Esophagus muscularis mucosa (tissue), 4 donors: ENCODE measurements at regions not wholly inside any gene's neighbourhood (a gene's known extent, or its start where the extent isn't known, plus 50 kb on each side); places are given as distances from the start of the nearest gene placed in this dataset.
"Not testable (repeated sequence)": the region's sequence is repeated elsewhere in the genome, so short reads cannot be mapped to it uniquely, and the experiment has no call there.

Source experiments
- DNase-seq: peaks from one replicate; pipeline ENCODE4 v3.0.0-alpha.2; 2017; ENCODE audit errors: extremely low spot score
- H3K27ac ChIP-seq, 4 donors: fragments of 200-600 bp; sonication (generic); replicated peaks in 1 of 4; 1 replicate in 3 of 4; 2 replicates in 1 of 4; pipeline ENCODE4 v1.5.1; 2016 to 2019; ENCODE audit warnings: mild to moderate bottlenecking in 1 of 4
- H3K27me3 ChIP-seq, 4 donors: fragments of 200-600 bp; sonication (generic); one replicate each; pipeline versions ENCODE4 v1.5.1 to v1.6.0; 2016 to 2019
- H3K36me3 ChIP-seq, 4 donors: fragments of 200-600 bp; sonication (generic); one replicate each; pipeline ENCODE4 v1.5.1; 2016 to 2019
- H3K4me1 ChIP-seq, 4 donors: fragments of 200-600 bp; sonication (generic); one replicate each; pipeline ENCODE4 v1.5.1; 2016 to 2019
- H3K4me3 ChIP-seq, 4 donors: fragments of 200-600 bp; sonication (generic); 1 replicate in 2 of 4; 2 replicates in 2 of 4; pipeline ENCODE4 v1.5.1; 2016 to 2019; ENCODE audit warnings: mild to moderate bottlenecking in 4 of 4, moderate library complexity in 1 of 4
- H3K9me3 ChIP-seq, 4 donors: fragments of 200-600 bp; sonication (generic); 1 replicate in 3 of 4; 2 replicates in 1 of 4; pipeline ENCODE4 v1.5.1; 2016 to 2019
- CTCF ChIP-seq, 3 experiments: fragments of 200-600 bp in 2 of 3; fragments of 450-650 bp in 1 of 3; sonication (generic) in 2 of 3; IDR thresholded peaks; one replicate each; pipeline ENCODE4 v1.5.1; 2017 to 2019; ENCODE audit warnings: antibody characterized with exemption in 3 of 3, mild to moderate bottlenecking in 2 of 3, moderate library complexity in 1 of 3
- EP300 ChIP-seq: sonication (generic); formaldehyde crosslinking; IDR thresholded peaks from one replicate; pipeline ENCODE4 v1.6.1; 2017; ENCODE audit warnings: antibody characterized with exemption
- POLR2A ChIP-seq: fragments of 450-650 bp; IDR thresholded peaks from one replicate; pipeline ENCODE4 v1.6.1; 2017; ENCODE audit warnings: antibody characterized with exemption, moderate library complexity, mild to moderate bottlenecking, low read depth
- POLR2AphosphoS5 ChIP-seq, 2 donors: sonication (generic); formaldehyde crosslinking; IDR thresholded peaks; one replicate each; pipeline ENCODE4 v1.6.1; 2017; ENCODE audit warnings: antibody characterized with exemption in 2 of 2
- WGBS: methylation state at CpG from one replicate; pipeline ENCODE4 v1.1.5; 2018; 5-methylcytosine and 5-hydroxymethylcytosine counted together
- intact Hi-C: fragments of 100-400 bp; cut with DNase I; formaldehyde crosslinking; loops from one replicate; pipeline ENCODE4 v1.15.1; 2023

- Histone ChIP-seq H3K4me3 (no peak overlapping the region), H3K36me3 (no peaks in the 10 kb centered on the region), H3K4me1 (no peaks in the 10 kb centered on the region), H3K27me3 (no peaks in the 10 kb centered on the region), H3K9me3 (no peaks in the 10 kb centered on the region), H3K27ac (no peak overlapping the region)
- intact Hi-C loops = no loop called here
- no peak for DNase-seq
- TF ChIP-seq EP300 (no peak), POLR2AphosphoS5 (IDR thresholded peaks at IDR 0.05) (no peak), CTCF (IDR thresholded peaks at IDR 0.05) (no peak), POLR2A (no peak)
- WGBS = 88% methylated on average over 1 of the region's 1 CpG
Observed at GRCh38 chr12:27133022-27133590, 50.7 kb upstream of the C12orf71 start.

- Histone ChIP-seq H3K4me1 (peaks cover 0 to 17% (median 4%) of the 10 kb centered on the region in 4 donors), H3K4me3 (no peak overlapping the region), H3K27ac (no peak overlapping the region), H3K9me3 (no peaks in the 10 kb centered on the region), H3K27me3 (no peaks in the 10 kb centered on the region), H3K36me3 (no peaks in the 10 kb centered on the region)
- DNase-seq = no peak
- intact Hi-C loops = loop anchor here (5.0 to 10.0 kb wide), 4 partner anchors 104 to 206 kb away; partner anchors contain the start of genes FGFR1OP2, INTS13, MED21 and STK38L
- no peak for TF ChIP-seq CTCF (IDR thresholded peaks at IDR 0.05)
- TF ChIP-seq POLR2AphosphoS5 (IDR thresholded peaks at IDR 0.05) = no peak
- no peak for TF ChIP-seq POLR2A
- TF ChIP-seq EP300 = no peak
- WGBS = 85% methylated on average over 2 of the region's 2 CpGs
Observed at GRCh38 chr12:27140478-27140969, 58.1 kb upstream of the C12orf71 start.

- Histone ChIP-seq H3K36me3 (no peaks in the 10 kb centered on the region), H3K4me1 (peaks cover 0 to 20% (median 10%) of the 10 kb centered on the region in 4 donors), H3K27ac (no peak overlapping the region), H3K4me3 (no peak overlapping the region), H3K9me3 (no peaks in the 10 kb centered on the region), H3K27me3 (no peaks in the 10 kb centered on the region)
- intact Hi-C loops = loop anchor here (5.0 to 10.0 kb wide), 4 partner anchors 103 to 207 kb away; partner anchors contain the start of genes FGFR1OP2, INTS13, MED21 and STK38L
- DNase-seq = no peak
- no peak for TF ChIP-seq POLR2A
- no peak for TF ChIP-seq EP300
- TF ChIP-seq CTCF (IDR thresholded peaks at IDR 0.05) = peak; percentile 78 to 84 (median 81)
- peak; percentile 32 to 51 for TF ChIP-seq POLR2AphosphoS5 (IDR thresholded peaks at IDR 0.05)
- 31% methylated on average over 3 of the region's 3 CpGs for WGBS
Observed at GRCh38 chr12:27142101-27142721, 59.8 kb upstream of the C12orf71 start.

- intact Hi-C loops = loop anchor here (5.0 to 10.0 kb wide), 4 partner anchors 101 to 209 kb away; partner anchors contain the start of genes FGFR1OP2, INTS13, MED21 and STK38L
- DNase-seq = no peak
- H3K4me1 ChIP-seq = peaks cover 0 to 20% (median 10%) of the 10 kb centered on the region in 4 donors
- H3K9me3 ChIP-seq = no peaks in the 10 kb centered on the region
- 74% methylated on average over 7 of the region's 7 CpGs for WGBS
- no peak overlapping the region for H3K4me3 ChIP-seq
- H3K27me3 ChIP-seq = no peaks in the 10 kb centered on the region
- no peaks in the 10 kb centered on the region for H3K36me3 ChIP-seq
- TF ChIP-seq POLR2AphosphoS5 (IDR thresholded peaks at IDR 0.05) = no peak
- TF ChIP-seq EP300 = no peak
- no peak for TF ChIP-seq POLR2A
- TF ChIP-seq CTCF (IDR thresholded peaks at IDR 0.05) = no peak
- no peak overlapping the region for H3K27ac ChIP-seq
Observed at GRCh38 chr12:27143256-27144069, 61.1 kb upstream of the C12orf71 start.

GRCh38 chr12:27145725-27146124 lies 63.3 kb upstream of the C12orf71 start:
- not testable (repeated sequence) for H3K9me3 ChIP-seq, H3K4me3 ChIP-seq, H3K27me3 ChIP-seq, DNase-seq, H3K36me3 ChIP-seq
- intact Hi-C loops = loop anchor here (10.0 kb wide), 2 partner anchors 99 to 211 kb away; partner anchors contain the start of genes FGFR1OP2, INTS13 and STK38L
- WGBS = 10% methylated on average over 1 of the region's 1 CpG
- Histone ChIP-seq H3K4me1 (peaks cover 0 to 20% (median 10%) of the 10 kb centered on the region in 4 donors), H3K27ac (peak overlapping the region in 2 of 4 donors; percentile 41 to 43)
